ENCODE measurements at regions not wholly inside any gene's neighbourhood (a gene's known extent, or its start where the extent isn't known, plus 50 kb on each side); places are given as distances from the start of the nearest gene placed in this dataset.

GRCh38 chr5:92861531-92862285, 719.3 kb downstream of the NR2F1-AS1 start:
- Histone ChIP-seq H3K36me3 (ENCODE audit: insufficient read depth, low read length) (no peaks in the 10 kb centered on the region), H3F3A (ENCODE audit: insufficient read depth, low read length, poor library complexity, severe bottlenecking) (no peaks in the 10 kb centered on the region), H3K4me2 (ENCODE audit: low read length) (no peak overlapping the region), H3K27ac (ENCODE audit: low read length) (no peak overlapping the region), H3K9me2 (ENCODE audit: insufficient read depth, low read length) (no peaks in the 10 kb centered on the region), H3K27me3 (ENCODE audit: insufficient read depth, low read depth, low read length) (no peaks in the 10 kb centered on the region), H3K9ac (ENCODE audit: low read length) (no peak overlapping the region), H4K20me1 (ENCODE audit: insufficient read depth) (no peaks in the 10 kb centered on the region), H3K9me3 (ENCODE audit: low read length) (no peaks in the 10 kb centered on the region), H2AFZ (ENCODE audit: low read depth, low read length) (no peak overlapping the region), H3K79me2 (replicated peaks; ENCODE audit: insufficient read depth, low read length) (no peaks in the 10 kb centered on the region), H3K4me3 (ENCODE audit: low read length) (no peak overlapping the region)
- no peak for TF ChIP-seq MXI1 (conservative IDR thresholded peaks at IDR 0.05; ENCODE audit: poor library complexity, severe bottlenecking)
- TF ChIP-seq SMC3 (conservative IDR thresholded peaks at IDR 0.05; ENCODE audit: poor library complexity): no peak
- TF ChIP-seq EP300 (conservative IDR thresholded peaks at IDR 0.05; ENCODE audit: poor library complexity, severe bottlenecking): no peak
- TF ChIP-seq POLR2AphosphoS5 (IDR thresholded peaks at IDR 0.05): no peak
- TF ChIP-seq, protein P1, sequence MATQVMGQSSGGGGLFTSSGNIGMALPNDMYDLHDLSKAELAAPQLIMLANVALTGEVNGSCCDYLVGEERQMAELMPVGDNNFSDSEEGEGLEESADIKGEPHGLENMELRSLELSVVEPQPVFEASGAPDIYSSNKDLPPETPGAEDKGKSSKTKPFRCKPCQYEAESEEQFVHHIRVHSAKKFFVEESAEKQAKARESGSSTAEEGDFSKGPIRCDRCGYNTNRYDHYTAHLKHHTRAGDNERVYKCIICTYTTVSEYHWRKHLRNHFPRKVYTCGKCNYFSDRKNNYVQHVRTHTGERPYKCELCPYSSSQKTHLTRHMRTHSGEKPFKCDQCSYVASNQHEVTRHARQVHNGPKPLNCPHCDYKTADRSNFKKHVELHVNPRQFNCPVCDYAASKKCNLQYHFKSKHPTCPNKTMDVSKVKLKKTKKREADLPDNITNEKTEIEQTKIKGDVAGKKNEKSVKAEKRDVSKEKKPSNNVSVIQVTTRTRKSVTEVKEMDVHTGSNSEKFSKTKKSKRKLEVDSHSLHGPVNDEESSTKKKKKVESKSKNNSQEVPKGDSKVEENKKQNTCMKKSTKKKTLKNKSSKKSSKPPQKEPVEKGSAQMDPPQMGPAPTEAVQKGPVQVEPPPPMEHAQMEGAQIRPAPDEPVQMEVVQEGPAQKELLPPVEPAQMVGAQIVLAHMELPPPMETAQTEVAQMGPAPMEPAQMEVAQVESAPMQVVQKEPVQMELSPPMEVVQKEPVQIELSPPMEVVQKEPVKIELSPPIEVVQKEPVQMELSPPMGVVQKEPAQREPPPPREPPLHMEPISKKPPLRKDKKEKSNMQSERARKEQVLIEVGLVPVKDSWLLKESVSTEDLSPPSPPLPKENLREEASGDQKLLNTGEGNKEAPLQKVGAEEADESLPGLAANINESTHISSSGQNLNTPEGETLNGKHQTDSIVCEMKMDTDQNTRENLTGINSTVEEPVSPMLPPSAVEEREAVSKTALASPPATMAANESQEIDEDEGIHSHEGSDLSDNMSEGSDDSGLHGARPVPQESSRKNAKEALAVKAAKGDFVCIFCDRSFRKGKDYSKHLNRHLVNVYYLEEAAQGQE (IDR thresholded peaks at IDR 0.05; ENCODE audit: borderline replicate concordance): no peak
- no peak for TF ChIP-seq RAD21 (conservative IDR thresholded peaks at IDR 0.05)
- TF ChIP-seq EZH2 (IDR thresholded peaks at IDR 0.05; ENCODE audit: borderline replicate concordance, insufficient read depth, low read length, poor library complexity, severe bottlenecking): no peak
- no peak for TF ChIP-seq TAF1 (IDR thresholded peaks at IDR 0.05; ENCODE audit: low read depth)
- TF ChIP-seq, protein P2, sequence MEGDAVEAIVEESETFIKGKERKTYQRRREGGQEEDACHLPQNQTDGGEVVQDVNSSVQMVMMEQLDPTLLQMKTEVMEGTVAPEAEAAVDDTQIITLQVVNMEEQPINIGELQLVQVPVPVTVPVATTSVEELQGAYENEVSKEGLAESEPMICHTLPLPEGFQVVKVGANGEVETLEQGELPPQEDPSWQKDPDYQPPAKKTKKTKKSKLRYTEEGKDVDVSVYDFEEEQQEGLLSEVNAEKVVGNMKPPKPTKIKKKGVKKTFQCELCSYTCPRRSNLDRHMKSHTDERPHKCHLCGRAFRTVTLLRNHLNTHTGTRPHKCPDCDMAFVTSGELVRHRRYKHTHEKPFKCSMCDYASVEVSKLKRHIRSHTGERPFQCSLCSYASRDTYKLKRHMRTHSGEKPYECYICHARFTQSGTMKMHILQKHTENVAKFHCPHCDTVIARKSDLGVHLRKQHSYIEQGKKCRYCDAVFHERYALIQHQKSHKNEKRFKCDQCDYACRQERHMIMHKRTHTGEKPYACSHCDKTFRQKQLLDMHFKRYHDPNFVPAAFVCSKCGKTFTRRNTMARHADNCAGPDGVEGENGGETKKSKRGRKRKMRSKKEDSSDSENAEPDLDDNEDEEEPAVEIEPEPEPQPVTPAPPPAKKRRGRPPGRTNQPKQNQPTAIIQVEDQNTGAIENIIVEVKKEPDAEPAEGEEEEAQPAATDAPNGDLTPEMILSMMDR (IDR thresholded peaks at IDR 0.05; ENCODE audit: poor library complexity, severe bottlenecking): no peak

DNA sequence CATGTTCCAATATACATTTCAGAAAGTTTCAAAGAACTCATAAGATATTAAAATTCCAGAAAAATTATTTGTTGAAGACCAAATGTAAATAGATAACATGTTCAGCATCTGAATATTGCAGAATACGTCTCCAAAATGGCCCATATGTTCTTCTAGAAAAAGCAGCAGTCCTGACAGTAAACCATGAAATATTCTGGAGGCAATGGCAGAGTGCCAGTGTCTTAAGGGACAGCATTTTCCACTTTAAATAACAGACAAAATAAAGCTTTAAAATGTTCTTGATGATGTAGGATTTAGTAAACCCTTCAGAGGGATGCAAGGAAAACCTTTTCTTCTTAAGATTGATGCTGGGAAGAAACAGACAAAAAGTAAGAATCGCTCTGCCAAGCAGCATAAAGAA, 721.0 kb downstream of the NR2F1-AS1 start:
- no peaks in the 10 kb centered on the region for H3K9me3 ChIP-seq (ENCODE audit: low read length)
- no peaks in the 10 kb centered on the region for H4K20me1 ChIP-seq (ENCODE audit: insufficient read depth)
- H2AFZ ChIP-seq (ENCODE audit: low read depth, low read length): no peak overlapping the region

More for the DNA sequence above, 721.0 kb downstream of the NR2F1-AS1 start:
- TF ChIP-seq SMC3 (conservative IDR thresholded peaks at IDR 0.05; ENCODE audit: poor library complexity): no peak
- TF ChIP-seq, protein P1 (IDR thresholded peaks at IDR 0.05; ENCODE audit: borderline replicate concordance): no peak
- no peak for TF ChIP-seq EZH2 (IDR thresholded peaks at IDR 0.05; ENCODE audit: borderline replicate concordance, insufficient read depth, low read length, poor library complexity, severe bottlenecking)
- TF ChIP-seq TAF1 (IDR thresholded peaks at IDR 0.05; ENCODE audit: low read depth): no peak
- no peak for TF ChIP-seq MXI1 (conservative IDR thresholded peaks at IDR 0.05; ENCODE audit: poor library complexity, severe bottlenecking)
- no peak for TF ChIP-seq POLR2AphosphoS5 (IDR thresholded peaks at IDR 0.05)
- no peak for TF ChIP-seq EP300 (conservative IDR thresholded peaks at IDR 0.05; ENCODE audit: poor library complexity, severe bottlenecking)
- TF ChIP-seq, protein P2 (IDR thresholded peaks at IDR 0.05; ENCODE audit: poor library complexity, severe bottlenecking): no peak
- TF ChIP-seq RAD21 (conservative IDR thresholded peaks at IDR 0.05): no peak
- Histone ChIP-seq H3K4me2 (ENCODE audit: low read length) (no peak overlapping the region), H3F3A (ENCODE audit: insufficient read depth, low read length, poor library complexity, severe bottlenecking) (no peaks in the 10 kb centered on the region), H3K9ac (ENCODE audit: low read length) (no peak overlapping the region), H3K9me2 (ENCODE audit: insufficient read depth, low read length) (no peaks in the 10 kb centered on the region), H3K36me3 (ENCODE audit: insufficient read depth, low read length) (no peaks in the 10 kb centered on the region), H3K79me2 (replicated peaks; ENCODE audit: insufficient read depth, low read length) (no peaks in the 10 kb centered on the region), H3K27ac (ENCODE audit: low read length) (no peak overlapping the region), H3K27me3 (ENCODE audit: insufficient read depth, low read depth, low read length) (no peaks in the 10 kb centered on the region), H3K4me3 (ENCODE audit: low read length) (no peak overlapping the region)
